ENCODE measurements at regions not wholly inside any gene's neighbourhood (a gene's known extent, or its start where the extent isn't known, plus 50 kb on each side); places are given as distances from the start of the nearest gene placed in this dataset.

DNA sequence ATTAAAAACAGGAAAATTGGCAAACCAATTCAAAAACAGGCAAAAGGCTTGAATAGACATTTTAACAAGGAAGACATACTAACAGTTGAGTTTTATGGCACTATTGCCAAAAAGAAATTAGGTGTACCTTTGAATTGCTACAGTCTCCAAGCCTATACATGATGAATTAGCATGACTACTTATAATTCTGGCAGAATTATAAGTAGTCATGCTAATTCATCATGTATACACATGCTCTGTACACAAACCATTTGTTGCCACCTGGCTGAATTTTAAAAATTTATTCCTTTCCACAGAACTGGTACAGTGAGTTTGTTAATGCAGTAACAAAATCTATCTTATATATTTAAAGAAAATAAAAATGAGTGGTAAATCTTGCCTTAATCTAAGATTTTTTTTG lies 1332.0 kb upstream of the CRIM1 start:
- DNase-seq (ENCODE audit: low read depth in 4 of 4, low spot score in 1 of 4): no peak

DNA sequence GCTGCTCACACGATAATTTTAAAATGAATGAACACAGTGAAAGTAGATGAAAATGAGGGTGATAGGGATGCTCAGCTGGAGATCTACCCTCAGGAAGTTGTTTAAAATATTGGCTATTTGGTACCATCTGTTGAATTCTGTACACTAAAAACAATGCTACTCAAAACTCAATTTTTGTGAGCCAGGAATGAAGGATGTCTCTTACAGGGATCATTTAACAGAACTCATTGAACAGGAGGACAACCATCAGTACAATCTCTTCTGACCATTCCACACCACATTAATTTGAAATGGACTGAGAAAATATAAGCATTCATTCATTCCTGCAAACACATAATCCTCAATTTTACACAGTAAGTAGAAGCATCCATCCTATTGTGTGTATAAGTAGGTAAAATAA lies 1355.1 kb upstream of the CRIM1 start:
- DNase-seq (ENCODE audit: low read depth in 4 of 4, low spot score in 1 of 4): no peak

DNA sequence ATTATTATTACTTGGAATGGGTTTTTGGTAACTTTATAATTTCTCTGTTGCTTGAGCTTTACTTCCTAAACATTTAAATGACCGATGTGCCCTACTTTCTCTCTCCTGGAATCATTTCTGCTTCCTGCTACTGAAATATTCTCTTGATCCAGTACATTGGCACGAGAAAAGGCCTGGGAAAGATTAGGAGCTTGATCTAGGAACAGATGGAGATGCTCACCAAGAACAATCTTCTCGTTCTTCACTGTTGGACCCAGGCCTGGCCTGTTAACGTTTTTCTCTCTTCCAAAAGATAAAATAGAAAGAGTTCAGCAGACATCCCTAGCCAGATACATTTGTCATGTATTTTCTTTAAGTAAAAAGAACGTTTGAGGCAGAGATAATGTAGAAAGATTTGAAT lies 1356.8 kb upstream of the CRIM1 start:
- no peak for DNase-seq (ENCODE audit: low read depth in 4 of 4, low spot score in 1 of 4)

DNA sequence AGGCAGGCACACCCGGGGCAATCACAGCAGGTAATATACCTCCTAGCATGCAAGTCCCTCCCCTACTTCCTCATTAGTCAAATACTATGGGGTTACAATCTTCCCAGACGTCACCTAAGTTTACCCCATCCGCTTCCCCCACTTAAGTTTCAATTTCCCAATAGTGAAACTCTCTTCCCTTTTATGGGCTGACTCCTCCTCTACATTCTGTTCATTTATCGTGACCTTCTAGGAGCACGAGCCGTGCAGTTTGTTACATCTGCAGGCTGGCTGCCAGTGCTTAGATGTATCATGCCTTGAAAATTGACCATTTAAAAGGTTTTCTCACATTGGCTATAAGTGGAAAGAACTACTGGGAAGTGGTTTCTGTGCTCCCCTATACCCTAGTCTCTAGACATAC lies 1357.8 kb upstream of the CRIM1 start:
- DNase-seq (ENCODE audit: low read depth in 4 of 4, low spot score in 1 of 4): no peak

DNA sequence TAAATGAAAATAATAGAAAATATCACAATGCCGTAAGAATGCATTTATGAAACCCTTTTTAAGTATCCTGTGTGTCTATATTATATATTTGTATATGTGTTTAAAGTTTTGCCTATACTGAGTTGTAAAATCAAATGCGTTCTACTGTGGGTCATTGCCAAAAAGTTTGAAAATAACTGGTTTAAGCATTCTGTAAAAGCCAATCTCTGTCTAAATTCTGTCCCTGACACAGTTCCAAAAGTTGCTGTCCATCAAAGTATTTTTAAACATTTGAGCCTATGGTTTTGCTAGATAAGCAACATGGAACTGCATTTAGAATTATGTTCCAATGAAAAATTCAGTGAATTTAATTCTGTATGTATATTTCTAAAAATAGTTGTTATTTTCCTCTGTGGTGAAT lies 1360.4 kb upstream of the CRIM1 start:
- no peak for DNase-seq (ENCODE audit: low read depth in 4 of 4, low spot score in 1 of 4)

DNA sequence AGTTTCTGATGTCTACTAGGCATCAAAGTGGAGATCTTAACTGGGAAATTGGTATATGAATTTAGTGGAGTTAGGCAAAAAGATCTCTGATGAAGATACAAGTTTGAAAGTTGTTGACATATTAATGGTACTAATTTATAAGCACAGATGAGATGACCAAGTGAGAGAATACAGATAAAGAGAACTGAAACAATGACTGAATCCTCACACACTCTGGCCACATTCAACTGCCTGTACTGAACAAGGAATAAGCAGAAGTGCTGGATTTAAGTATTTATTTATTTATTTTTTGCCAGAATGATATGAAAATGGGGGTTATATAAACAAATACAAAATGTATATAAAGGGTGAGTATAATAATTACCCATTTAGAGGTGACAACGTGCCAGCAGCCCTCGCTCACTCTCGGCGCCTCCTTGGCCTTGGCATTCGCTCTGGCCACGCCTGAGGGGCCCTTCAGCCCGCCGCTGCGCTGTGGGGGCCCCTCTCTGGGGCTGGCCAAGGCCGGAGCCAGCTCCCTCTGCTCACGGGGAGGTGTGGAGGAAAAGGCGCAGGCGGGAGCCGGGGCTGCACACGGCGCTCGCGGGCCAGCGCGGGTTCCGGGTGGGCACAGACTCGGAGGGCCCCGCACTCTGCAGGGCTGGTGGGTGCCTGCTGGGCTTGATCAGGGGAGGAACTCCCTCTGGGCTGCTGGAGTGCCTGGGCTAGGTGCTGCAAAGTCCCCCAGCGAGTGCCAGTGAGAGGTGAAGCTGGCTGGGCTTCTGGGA lies 1363.9 kb upstream of the CRIM1 start:
- DNase-seq (ENCODE audit: low read depth in 4 of 4, low spot score in 1 of 4): no peak

DNA sequence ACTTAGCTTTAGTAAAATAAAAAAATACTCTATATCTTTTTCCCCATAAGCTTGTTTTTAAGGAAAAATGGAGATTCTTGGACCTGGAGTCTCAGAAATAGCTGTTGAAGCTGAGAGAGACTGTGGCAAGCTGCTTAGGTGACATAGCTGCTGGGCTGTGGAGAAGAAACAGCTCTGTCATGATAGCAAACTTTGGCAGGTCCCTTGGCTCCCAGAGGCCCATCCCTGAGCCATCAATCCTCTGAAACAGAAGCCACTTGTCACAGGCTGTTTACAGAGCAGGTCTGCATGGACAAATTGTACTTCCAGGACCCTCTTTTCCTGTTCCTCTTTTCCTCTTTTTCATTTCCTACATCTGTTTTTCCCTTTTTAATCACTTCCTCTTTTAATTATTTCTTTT lies 1370.1 kb upstream of the CRIM1 start:
- DNase-seq (ENCODE audit: low read depth in 4 of 4, low spot score in 1 of 4): no peak

DNA sequence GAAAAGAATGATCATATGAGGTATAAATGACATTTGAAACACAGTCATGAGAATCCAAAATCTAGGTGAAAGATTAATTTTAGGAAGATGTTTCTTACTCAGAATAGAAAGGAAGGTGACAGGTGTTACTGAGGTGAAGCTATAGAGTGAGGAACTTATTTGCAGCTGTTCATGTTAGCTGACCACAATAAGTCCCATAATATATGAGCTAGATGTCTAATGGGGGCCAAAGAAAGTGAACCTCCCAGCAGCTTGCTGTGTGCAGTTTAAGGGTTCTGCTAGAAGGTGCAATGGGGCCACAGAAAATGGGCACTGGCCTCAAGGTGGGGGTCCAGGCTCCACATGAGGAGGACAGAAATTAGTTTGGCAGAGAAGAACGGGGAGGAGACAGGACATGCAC lies 1374.9 kb upstream of the CRIM1 start:
- no peak for DNase-seq (ENCODE audit: low read depth in 4 of 4, low spot score in 1 of 4)

DNA sequence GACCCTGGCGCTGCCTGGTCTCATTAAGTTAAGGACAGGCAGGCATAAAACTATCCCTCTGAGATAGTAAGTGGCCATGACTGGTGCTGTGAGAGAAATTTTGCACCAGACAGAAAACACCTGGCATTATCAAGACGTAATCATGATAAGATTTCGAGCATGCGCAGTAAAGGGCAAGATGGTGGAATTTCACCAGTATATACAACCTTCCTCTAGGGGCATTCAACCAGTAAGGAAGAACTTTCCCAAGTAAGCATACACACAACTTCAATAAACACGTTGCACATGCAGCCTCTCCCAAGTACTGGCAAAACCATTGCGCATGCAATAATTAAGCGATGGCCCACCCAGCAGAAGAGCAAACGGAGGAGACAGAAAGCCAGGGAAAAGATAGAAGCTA lies 1376.4 kb upstream of the CRIM1 start:
- no peak for DNase-seq (ENCODE audit: low read depth in 4 of 4, low spot score in 1 of 4)

DNA sequence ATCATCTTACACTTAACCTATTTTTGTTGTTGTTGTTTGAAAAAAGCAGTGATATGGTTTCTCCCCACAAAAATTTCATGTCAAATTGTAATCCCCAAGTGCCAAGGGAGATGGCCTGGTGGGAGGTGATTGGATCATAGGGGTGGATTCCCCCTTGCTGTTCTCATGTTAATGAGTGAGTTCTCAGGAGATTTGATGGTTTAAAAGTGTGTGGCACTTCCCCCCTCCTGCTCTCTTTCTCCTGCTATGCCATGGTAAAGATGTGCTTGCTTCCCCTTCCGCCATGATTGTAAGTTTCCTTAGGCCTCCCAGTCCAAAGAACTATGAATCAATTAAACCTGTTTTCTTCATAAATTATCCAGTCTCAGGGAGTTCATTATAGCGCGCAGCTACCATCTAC lies 1362.7 kb upstream of the FAM98A start:
- DNase-seq (ENCODE audit: low read depth in 4 of 4, low spot score in 1 of 4): no peak

DNA sequence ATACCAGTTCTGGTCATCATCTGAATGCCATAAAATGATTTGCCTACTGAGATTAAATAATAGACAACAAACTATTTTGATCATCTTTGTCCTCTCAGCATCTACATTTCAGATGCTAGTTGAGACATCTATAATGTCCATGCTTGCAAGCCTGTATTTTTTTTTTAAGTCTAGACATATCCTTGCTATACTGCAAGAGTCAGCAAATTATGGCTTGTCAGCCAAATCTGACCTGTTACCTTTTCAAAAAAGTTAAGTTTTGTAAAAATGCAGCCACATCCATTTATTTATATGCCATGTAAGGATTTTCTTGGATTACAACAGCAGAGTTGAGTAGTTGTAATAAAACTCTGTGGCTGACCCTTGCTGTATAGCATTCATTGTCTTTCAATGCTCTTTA lies 1355.7 kb upstream of the FAM98A start:
- no peak for DNase-seq (ENCODE audit: low read depth in 4 of 4, low spot score in 1 of 4)

DNA sequence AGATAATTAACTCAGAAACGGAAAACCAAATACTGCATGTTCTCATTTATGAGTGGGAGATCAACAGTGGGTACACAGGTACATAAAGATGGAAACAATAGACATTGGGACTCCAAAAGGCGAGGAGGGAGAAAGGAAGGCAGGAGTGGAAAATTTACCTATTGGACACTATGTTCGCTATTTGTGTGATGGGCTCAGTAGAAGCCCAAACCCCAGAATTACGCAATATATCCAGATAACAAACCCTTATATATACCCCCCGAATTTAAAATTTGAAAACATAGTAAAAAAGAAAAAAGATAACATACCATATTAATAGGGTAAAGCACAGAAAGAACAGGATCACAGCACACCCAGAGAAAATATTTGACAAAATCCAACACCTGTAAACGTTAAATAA lies 1351.7 kb upstream of the FAM98A start:
- DNase-seq (ENCODE audit: low read depth in 4 of 4, low spot score in 1 of 4): no peak

DNA sequence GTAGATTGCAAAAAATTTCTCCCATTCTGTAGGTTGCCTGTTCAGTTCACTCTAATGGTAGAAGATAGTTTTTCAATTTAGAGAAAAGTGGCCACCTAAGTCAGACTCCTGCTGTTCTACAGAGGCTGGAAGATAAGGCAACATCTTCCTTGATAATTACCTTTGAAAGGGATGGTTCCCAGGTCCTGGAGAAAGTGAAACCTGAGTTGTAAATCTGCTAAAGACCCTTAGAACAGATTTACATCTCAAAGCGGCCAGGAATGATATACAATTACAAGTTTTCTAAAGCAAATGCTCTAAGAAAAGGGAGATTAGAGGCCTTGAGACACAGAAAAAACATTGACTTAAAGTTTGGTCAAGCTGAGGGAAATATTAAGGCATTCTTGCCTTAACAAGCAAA lies 1350.2 kb upstream of the FAM98A start:
- DNase-seq (ENCODE audit: low read depth in 4 of 4, low spot score in 1 of 4): no peak

DNA sequence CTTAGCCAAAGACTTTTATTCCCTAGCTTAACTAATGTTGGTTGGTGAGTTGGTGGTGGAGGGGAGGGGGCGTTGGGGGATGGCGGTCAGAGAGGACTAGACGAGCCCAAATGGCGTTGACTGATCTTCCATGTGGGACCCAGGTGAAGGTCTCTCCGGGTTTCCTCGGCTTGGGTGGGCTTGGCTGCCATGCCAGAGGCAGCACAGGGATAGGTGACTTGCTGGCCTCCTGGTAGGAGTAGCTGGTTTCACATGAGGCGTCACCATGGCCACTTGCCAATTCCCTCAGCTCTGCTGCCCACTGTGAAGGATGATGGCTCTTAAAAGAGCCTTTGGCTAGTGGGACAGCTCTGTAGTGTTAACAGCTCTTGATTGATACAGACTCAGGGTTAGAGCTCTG lies 1337.0 kb upstream of the FAM98A start:
- DNase-seq (ENCODE audit: low read depth in 4 of 4, low spot score in 1 of 4): no peak

DNA sequence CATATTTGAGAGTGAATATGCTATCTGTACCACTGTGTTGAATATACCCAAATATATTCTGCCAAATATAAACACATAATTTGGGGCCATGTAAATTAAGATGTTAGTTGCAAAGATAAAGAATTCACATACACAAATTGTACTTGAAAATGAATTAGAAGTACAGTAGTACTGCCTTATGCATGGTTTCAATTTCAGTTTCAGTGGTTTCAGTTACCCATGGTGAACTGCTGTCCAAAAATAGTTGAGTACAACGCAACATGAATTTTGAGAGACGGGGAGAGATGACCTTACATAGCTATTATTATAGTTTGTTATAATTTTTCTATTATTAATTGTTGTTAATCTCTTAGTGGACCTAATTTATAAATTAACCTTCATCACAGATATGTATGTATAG lies 1313.0 kb upstream of the FAM98A start:
- no peak for DNase-seq (ENCODE audit: low read depth in 4 of 4, low spot score in 1 of 4)

DNA sequence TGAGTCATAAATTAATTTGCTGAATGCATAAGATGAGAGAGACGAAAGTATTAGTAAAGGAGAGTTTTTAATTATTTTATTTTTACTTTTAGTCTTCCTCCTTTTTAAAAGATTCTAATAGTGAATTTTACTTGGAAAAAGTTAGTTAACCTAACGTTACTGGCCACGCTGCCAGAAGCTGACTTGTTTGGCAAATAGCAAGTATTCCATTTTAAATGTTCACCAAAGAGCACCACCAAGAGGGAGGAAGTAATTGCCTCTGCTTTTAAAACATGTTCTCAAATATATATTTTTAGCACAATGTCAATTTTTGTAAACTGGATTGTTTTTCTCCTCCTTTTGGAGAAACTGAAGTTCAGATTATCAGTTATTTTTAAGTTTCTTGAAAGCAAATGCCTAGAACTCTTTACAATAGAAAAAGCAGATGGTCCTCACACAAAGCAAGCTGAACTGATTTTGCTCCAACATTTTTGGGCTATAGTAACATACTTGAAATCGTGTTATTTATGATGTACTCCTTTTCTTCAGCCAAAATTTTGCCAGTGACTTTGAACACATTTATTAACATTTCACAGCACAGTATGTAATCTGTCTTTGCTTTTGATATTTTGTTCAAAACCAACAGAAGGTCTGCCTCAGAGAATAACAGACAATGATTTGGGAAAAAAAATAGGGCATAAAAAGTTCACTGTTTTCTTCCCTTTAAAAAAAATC lies 1311.0 kb upstream of the FAM98A start:
- no peak for DNase-seq (ENCODE audit: low read depth in 4 of 4, low spot score in 1 of 4)

DNA sequence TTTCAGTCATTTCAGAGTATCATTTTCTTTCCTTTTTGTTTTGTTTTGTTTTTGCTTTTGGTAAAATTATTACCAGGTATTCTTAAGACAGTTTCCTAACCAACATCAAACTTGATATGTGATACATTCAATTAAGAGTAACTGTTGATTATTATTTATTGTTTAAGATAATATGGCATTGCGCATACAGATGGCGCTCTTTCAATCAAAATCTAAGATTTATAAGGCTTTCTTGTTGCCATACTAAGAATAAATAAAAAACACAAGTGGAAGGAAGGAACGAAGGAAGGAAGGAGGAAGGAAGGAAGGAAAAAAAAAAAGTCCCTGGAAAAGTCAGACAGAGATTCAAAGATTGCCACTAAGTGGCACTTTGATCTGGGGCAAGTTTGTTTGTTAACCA lies 1308.7 kb upstream of the FAM98A start:
- DNase-seq (ENCODE audit: low read depth in 4 of 4, low spot score in 1 of 4): no peak

DNA sequence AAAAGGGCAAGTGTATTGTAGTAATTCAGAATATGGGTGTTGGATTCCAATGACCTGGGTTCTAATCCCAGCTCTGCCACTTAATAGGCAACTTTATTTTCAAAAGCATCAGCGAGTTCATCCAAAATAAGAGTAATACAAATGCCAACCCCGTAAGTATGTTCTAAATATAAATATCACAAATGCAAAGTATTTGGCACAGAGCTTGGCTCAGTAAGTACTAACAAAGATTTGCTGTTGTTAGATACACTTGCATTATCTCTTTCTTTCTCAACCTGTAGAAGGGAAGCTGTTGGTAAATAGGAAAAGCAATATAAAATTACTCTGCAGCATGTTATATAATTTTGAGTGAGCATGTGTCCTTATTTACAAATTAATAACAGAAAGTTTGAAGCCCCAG lies 1302.6 kb upstream of the FAM98A start:
- DNase-seq (ENCODE audit: low read depth in 4 of 4, low spot score in 1 of 4): no peak

DNA sequence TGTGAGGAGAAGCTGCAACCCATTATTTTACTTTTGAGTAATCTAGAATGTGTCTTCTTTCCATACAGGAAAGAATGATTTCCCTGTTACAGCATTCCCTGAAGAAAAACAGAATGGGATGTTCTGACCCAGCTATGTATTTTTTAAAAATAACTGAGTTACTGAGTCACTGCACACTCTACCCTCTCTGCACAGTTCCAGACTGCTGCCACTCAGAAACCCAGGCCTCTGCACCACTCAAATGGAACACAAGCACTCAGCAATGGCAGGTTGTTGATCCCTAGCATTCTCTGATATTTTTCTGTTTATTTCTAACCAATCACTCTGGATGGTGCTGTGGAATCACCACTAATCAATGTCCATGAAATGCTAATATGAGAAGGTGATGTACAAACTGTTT lies 1300.0 kb upstream of the FAM98A start:
- DNase-seq (ENCODE audit: low read depth in 4 of 4, low spot score in 1 of 4): no peak

DNA sequence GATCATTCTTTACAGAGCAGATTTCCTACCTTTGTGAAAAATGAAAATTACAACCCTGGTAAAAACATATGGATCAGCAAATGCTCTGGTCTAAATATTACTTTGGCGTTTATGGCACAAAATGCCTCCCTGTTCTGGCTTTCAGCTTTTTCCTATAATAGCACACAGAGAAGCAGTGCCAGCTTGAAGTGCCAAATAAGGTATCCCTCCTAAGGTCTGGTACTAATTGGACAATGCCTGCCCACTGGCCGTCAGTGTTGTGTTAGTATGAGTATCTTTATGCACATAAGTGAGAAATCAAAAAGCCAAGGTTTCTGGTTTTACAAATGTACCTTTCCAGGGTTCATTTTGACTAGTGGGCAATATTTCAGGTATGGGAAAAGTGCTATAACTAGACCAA lies 1293.7 kb upstream of the FAM98A start:
- DNase-seq (ENCODE audit: low read depth in 4 of 4, low spot score in 1 of 4): no peak

DNA sequence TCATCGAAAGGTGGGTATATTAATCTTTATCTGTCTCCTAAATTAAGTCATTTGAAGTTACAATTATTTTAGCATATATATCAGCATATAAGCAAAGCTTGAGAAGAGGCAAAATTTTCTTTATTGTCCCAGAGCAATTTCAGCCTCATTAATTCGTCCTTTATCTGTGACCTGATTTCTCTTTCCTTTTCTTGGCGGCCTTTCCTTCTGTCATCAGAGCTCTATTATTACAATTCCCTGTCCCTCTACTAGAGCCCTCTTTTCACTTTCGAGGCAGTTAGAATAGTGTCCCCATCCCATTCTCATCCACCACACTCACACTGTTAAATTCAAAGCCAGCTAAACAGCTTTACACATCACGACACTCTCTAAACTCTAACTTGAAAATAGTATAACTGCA lies 1293.2 kb upstream of the FAM98A start:
- no peak for DNase-seq (ENCODE audit: low read depth in 4 of 4, low spot score in 1 of 4)

DNA sequence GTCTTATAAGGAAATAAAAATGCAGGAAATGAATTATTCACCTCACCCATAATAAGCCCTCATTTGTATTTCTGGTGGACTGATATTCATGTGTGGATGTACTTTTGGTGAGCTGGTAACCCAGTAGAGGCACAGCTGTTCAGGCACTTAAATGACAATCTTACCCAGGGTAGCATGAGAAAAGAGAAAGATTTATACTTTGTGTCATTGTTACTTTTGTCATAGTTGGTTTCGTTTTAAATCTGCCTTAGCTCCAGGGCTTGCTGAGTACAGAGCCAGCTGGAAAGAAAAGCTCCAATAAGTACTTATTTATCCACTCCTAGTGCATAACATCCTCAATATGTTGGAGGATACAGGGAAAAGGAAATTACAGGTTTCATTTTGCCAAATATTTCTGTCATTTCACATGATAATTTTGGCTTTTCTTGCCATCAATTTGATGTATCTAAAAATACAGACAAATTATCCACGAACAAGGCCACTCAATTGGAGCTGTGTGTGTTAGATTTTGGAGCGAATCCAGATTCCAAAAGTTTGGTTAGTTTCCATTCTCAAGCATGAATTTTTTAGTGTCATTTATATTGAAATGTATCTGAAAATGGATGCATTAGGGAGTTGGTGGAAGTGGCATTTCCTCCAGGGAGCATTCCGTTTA lies 1276.1 kb upstream of the FAM98A start:
- no peak for DNase-seq (ENCODE audit: low read depth in 4 of 4, low spot score in 1 of 4)

DNA sequence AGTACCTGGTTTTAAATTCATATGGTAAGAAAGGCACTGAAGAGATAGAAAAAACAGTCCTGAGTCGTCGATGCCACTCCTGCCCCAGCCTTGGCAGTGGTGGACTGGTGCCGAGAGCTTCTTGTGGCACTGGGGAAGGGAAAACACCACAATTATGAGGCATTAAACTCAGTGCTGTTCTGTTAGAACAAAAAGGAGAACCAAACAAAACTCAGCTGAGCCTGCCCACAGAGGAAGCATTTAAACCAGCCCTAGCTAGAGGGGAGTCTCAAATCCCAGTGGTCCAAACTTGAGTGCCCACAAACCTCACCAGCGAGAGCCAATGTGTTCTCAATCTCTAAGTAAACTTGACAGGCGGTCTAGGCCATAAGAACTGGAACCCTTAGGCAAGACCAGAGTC lies 1254.5 kb upstream of the FAM98A start:
- no peak for DNase-seq (ENCODE audit: low read depth in 4 of 4, low spot score in 1 of 4)
